ENCODE measurements at regions not wholly inside any gene's neighbourhood (a gene's known extent, or its start where the extent isn't known, plus 50 kb on each side); places are given as distances from the start of the nearest gene placed in this dataset.

DNA sequence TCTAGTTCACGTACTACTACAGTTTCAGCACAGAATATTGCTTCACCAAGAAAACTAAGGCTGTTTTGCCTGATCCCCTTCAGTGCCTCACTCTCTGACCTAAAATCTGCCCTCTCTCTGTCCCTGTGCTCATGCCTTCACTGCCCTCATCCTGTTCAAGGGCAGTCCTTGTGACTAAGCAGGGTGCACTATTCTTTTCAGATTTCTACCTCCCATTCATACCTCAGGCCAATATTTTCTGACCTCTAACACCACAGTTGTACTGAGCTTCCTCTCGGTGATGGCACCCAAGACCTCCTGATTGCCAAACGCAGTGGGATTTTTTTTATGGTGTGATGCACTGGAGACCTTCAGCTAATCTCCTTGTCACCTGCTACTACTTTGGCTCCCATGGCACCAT, 57.7 kb upstream of the GADD45A start:
- Histone ChIP-seq H3K4me3 (ENCODE audit: insufficient read depth in 1 of 2, low read depth in 1 of 2, low read length in 2 of 2) (no peak overlapping the region), H3K4ac (ENCODE audit: low read depth in 1 of 2, low read length in 2 of 2) (no peak overlapping the region), H4K8ac (ENCODE audit: low read length) (no peak overlapping the region), H3K79me1 (replicated peaks; ENCODE audit: low read length, poor library complexity, severe bottlenecking) (no peaks in the 10 kb centered on the region), H2BK120ac (ENCODE audit: low read depth, low read length) (no peak overlapping the region), H2BK12ac (ENCODE audit: low read length in 2 of 2) (no peak overlapping the region), H3K9ac (ENCODE audit: low read length) (no peak overlapping the region), H3K4me2 (ENCODE audit: low read length, poor library complexity, severe bottlenecking) (no peak overlapping the region), H3K14ac (ENCODE audit: low read length in 2 of 2) (no peak overlapping the region), H3K27ac (ENCODE audit: low read length, poor library complexity, severe bottlenecking) (no peak overlapping the region), H3K36me3 (ENCODE audit: control insufficient read depth in 1 of 2, insufficient read depth in 2 of 2, low read depth in 1 of 2, low read length in 2 of 2) (no peaks in the 10 kb centered on the region), H2BK5ac (ENCODE audit: low read depth, low read length, poor library complexity, severe bottlenecking) (no peak overlapping the region), H3K9me3 (ENCODE audit: control insufficient read depth, low read length) (no peaks in the 10 kb centered on the region), H4K91ac (ENCODE audit: low read length) (no peak overlapping the region), H3K27me3 (ENCODE audit: control insufficient read depth in 1 of 2, insufficient read depth in 1 of 2, low read length in 2 of 2) (no peaks in the 10 kb centered on the region), H2AK5ac (ENCODE audit: low read length, severe bottlenecking) (no peak overlapping the region), H2AFZ (ENCODE audit: low read depth, low read length) (no peak overlapping the region), H3K23ac (ENCODE audit: low read length in 2 of 2) (no peak overlapping the region), H3K18ac (ENCODE audit: low read depth in 1 of 2, low read length in 2 of 2) (no peak overlapping the region), H3K4me1 (ENCODE audit: control insufficient read depth, insufficient read depth, low read depth, low read length) (no peaks in the 10 kb centered on the region), H2BK15ac (ENCODE audit: low read depth, poor library complexity, severe bottlenecking) (no peak overlapping the region)
- WGBS: 100% methylated on average over 3 of the region's 3 CpGs
- DNase-seq: no peak

DNA sequence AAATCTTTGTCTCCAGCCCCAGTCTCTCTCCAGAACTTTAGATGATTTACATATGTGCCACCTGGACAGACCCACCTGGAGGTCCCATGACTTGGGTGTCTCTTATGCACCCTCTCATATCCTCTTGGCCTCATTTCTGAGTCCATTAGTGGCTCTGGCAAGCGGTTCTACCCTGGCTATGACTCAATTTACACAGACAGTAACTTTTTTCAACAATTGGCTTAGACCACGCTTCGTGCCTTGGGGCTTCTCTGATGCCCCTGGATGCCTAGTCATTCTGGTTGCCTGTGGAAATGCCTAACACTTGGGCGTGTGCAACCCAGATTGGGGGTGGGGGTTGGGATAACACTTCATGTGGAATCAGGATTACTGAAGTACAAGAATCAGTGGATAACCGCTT, 57.1 kb upstream of the GADD45A start:
- 86% methylated on average over 5 of the region's 5 CpGs for WGBS
- H3K18ac ChIP-seq (ENCODE audit: low read depth in 1 of 2, low read length in 2 of 2): no peak overlapping the region
- no peaks in the 10 kb centered on the region for H3K4me1 ChIP-seq (ENCODE audit: control insufficient read depth, insufficient read depth, low read depth, low read length)
- H2BK12ac ChIP-seq (ENCODE audit: low read length in 2 of 2): no peak overlapping the region
- DNase-seq: no peak
- no peak overlapping the region for H3K9ac ChIP-seq (ENCODE audit: low read length)
- H3K4ac ChIP-seq (ENCODE audit: low read depth in 1 of 2, low read length in 2 of 2): no peak overlapping the region
- H3K14ac ChIP-seq (ENCODE audit: low read length in 2 of 2): no peak overlapping the region
- no peak overlapping the region for H2AFZ ChIP-seq (ENCODE audit: low read depth, low read length)
- no peaks in the 10 kb centered on the region for H3K79me1 ChIP-seq (replicated peaks; ENCODE audit: low read length, poor library complexity, severe bottlenecking)
- H2AK5ac ChIP-seq (ENCODE audit: low read length, severe bottlenecking): no peak overlapping the region
- H3K23ac ChIP-seq (ENCODE audit: low read length in 2 of 2): no peak overlapping the region
- H3K4me2 ChIP-seq (ENCODE audit: low read length, poor library complexity, severe bottlenecking): no peak overlapping the region
- no peak overlapping the region for H2BK15ac ChIP-seq (ENCODE audit: low read depth, poor library complexity, severe bottlenecking)
- H4K91ac ChIP-seq (ENCODE audit: low read length): no peak overlapping the region
- no peak overlapping the region for H3K4me3 ChIP-seq (ENCODE audit: insufficient read depth in 1 of 2, low read depth in 1 of 2, low read length in 2 of 2)
- no peaks in the 10 kb centered on the region for H3K9me3 ChIP-seq (ENCODE audit: control insufficient read depth, low read length)
- H3K36me3 ChIP-seq (ENCODE audit: control insufficient read depth in 1 of 2, insufficient read depth in 2 of 2, low read depth in 1 of 2, low read length in 2 of 2): no peaks in the 10 kb centered on the region
- no peak overlapping the region for H2BK5ac ChIP-seq (ENCODE audit: low read depth, low read length, poor library complexity, severe bottlenecking)
- no peak overlapping the region for H4K8ac ChIP-seq (ENCODE audit: low read length)
- H2BK120ac ChIP-seq (ENCODE audit: low read depth, low read length): no peak overlapping the region
- H3K27ac ChIP-seq (ENCODE audit: low read length, poor library complexity, severe bottlenecking): no peak overlapping the region
- H3K27me3 ChIP-seq (ENCODE audit: control insufficient read depth in 1 of 2, insufficient read depth in 1 of 2, low read length in 2 of 2): no peaks in the 10 kb centered on the region

- Histone ChIP-seq H3K27me3 (ENCODE audit: control insufficient read depth in 1 of 2, insufficient read depth in 1 of 2, low read length in 2 of 2) (no peaks in the 10 kb centered on the region), H4K8ac (ENCODE audit: low read length) (no peak overlapping the region), H3K4me1 (ENCODE audit: control insufficient read depth, insufficient read depth, low read depth, low read length) (no peaks in the 10 kb centered on the region), H3K79me1 (replicated peaks; ENCODE audit: low read length, poor library complexity, severe bottlenecking) (no peaks in the 10 kb centered on the region), H2AK5ac (ENCODE audit: low read length, severe bottlenecking) (no peak overlapping the region), H2BK5ac (ENCODE audit: low read depth, low read length, poor library complexity, severe bottlenecking) (no peak overlapping the region), H3K14ac (ENCODE audit: low read length in 2 of 2) (no peak overlapping the region), H2AFZ (ENCODE audit: low read depth, low read length) (no peak overlapping the region), H3K4me2 (ENCODE audit: low read length, poor library complexity, severe bottlenecking) (no peak overlapping the region), H3K23ac (ENCODE audit: low read length in 2 of 2) (no peak overlapping the region), H2BK120ac (ENCODE audit: low read depth, low read length) (no peak overlapping the region), H3K36me3 (ENCODE audit: control insufficient read depth in 1 of 2, insufficient read depth in 2 of 2, low read depth in 1 of 2, low read length in 2 of 2) (no peaks in the 10 kb centered on the region), H3K9me3 (ENCODE audit: control insufficient read depth, low read length) (no peaks in the 10 kb centered on the region), H3K9ac (ENCODE audit: low read length) (no peak overlapping the region), H3K4ac (ENCODE audit: low read depth in 1 of 2, low read length in 2 of 2) (no peak overlapping the region), H3K27ac (ENCODE audit: low read length, poor library complexity, severe bottlenecking) (no peak overlapping the region), H4K91ac (ENCODE audit: low read length) (no peak overlapping the region), H2BK15ac (ENCODE audit: low read depth, poor library complexity, severe bottlenecking) (no peak overlapping the region), H3K4me3 (ENCODE audit: insufficient read depth in 1 of 2, low read depth in 1 of 2, low read length in 2 of 2) (no peak overlapping the region), H2BK12ac (ENCODE audit: low read length in 2 of 2) (no peak overlapping the region), H3K18ac (ENCODE audit: low read depth in 1 of 2, low read length in 2 of 2) (no peak overlapping the region)
- no peak for DNase-seq
- WGBS: 26% methylated on average over 1 of the region's 1 CpG
Observed at GRCh38 chr1:67629370-67630075, 55.5 kb upstream of the GADD45A start.

- no peaks in the 10 kb centered on the region for H3K79me1 ChIP-seq (replicated peaks; ENCODE audit: low read length, poor library complexity, severe bottlenecking)
- H3K14ac ChIP-seq (ENCODE audit: low read length in 2 of 2): no peak overlapping the region
- H3K23ac ChIP-seq (ENCODE audit: low read length in 2 of 2): no peak overlapping the region
- no peaks in the 10 kb centered on the region for H3K36me3 ChIP-seq (ENCODE audit: control insufficient read depth in 1 of 2, insufficient read depth in 2 of 2, low read depth in 1 of 2, low read length in 2 of 2)
- no peaks in the 10 kb centered on the region for H3K27me3 ChIP-seq (ENCODE audit: control insufficient read depth in 1 of 2, insufficient read depth in 1 of 2, low read length in 2 of 2)
- H2BK15ac ChIP-seq (ENCODE audit: low read depth, poor library complexity, severe bottlenecking): no peak overlapping the region
- no peak for DNase-seq
- H2AFZ ChIP-seq (ENCODE audit: low read depth, low read length): no peak overlapping the region
- H3K18ac ChIP-seq (ENCODE audit: low read depth in 1 of 2, low read length in 2 of 2): no peak overlapping the region
- H2AK5ac ChIP-seq (ENCODE audit: low read length, severe bottlenecking): no peak overlapping the region
- no peaks in the 10 kb centered on the region for H3K4me1 ChIP-seq (ENCODE audit: control insufficient read depth, insufficient read depth, low read depth, low read length)
- no peak overlapping the region for H2BK5ac ChIP-seq (ENCODE audit: low read depth, low read length, poor library complexity, severe bottlenecking)
- H3K4me3 ChIP-seq (ENCODE audit: insufficient read depth in 1 of 2, low read depth in 1 of 2, low read length in 2 of 2): no peak overlapping the region
- no peak overlapping the region for H3K4me2 ChIP-seq (ENCODE audit: low read length, poor library complexity, severe bottlenecking)
- WGBS: 100% methylated on average over 1 of the region's 2 CpGs
- no peak overlapping the region for H4K91ac ChIP-seq (ENCODE audit: low read length)
- H4K8ac ChIP-seq (ENCODE audit: low read length): no peak overlapping the region
- no peak overlapping the region for H2BK120ac ChIP-seq (ENCODE audit: low read depth, low read length)
- H3K9me3 ChIP-seq (ENCODE audit: control insufficient read depth, low read length): no peaks in the 10 kb centered on the region
- H3K9ac ChIP-seq (ENCODE audit: low read length): no peak overlapping the region
- no peak overlapping the region for H3K4ac ChIP-seq (ENCODE audit: low read depth in 1 of 2, low read length in 2 of 2)
- no peak overlapping the region for H3K27ac ChIP-seq (ENCODE audit: low read length, poor library complexity, severe bottlenecking)
- H2BK12ac ChIP-seq (ENCODE audit: low read length in 2 of 2): no peak overlapping the region
Observed at GRCh38 chr1:67630438-67631045, 54.5 kb upstream of the GADD45A start.

Measured in mesenchymal stem cell (in vitro differentiated cells and primary cell).